Forelimb muscle (tissue), 1 donor: ENCODE measurements at regions not wholly inside any gene's neighbourhood (a gene's known extent, or its start where the extent isn't known, plus 50 kb on each side); places are given as distances from the start of the nearest gene placed in this dataset.

ENCODE experiments used
- DNase-seq: peaks from one replicate; pipeline ENCODE4 v3.0.0-alpha.2; 2013; ENCODE audit warnings: low read depth

DNA sequence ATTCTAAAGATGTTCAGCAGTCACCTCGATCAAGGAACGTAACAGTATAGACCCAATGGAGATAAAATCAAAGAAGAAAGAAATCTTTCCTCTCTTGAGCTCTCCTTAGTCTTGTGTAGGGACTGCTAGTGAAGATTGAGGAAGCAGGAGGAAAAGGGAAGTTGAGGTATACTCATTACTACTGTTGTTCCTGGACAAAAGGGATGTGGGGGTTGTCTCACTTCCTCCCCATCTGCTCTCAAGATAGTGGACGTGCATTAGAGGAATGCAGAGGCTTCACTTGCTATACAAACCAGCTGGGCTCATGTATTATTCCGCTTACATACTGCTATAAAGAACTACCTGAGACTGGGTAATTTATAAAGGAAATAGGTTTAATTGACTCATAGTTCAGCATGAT lies 208.9 kb upstream of the ARHGEF9 start:
- no peak for DNase-seq

DNA sequence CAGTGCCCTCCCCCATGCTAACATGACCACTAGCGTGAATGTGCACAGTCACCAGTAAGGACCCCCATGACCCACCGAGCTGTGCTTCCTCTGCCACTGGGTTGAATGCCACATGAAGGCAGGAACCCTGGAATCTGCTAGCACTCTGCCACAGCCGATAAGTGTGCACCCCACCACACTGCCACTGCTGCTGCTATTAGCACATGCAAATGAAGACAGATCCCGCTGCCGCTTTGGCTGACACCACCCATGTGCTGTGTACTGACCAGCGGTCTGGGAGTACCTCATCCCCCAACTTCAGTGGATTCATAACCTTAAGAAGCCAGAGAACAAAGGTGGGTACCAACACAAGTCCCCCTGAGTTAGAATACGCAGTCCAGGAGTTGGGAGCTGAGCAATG lies 200.9 kb upstream of the ARHGEF9 start:
- no peak for DNase-seq

DNA sequence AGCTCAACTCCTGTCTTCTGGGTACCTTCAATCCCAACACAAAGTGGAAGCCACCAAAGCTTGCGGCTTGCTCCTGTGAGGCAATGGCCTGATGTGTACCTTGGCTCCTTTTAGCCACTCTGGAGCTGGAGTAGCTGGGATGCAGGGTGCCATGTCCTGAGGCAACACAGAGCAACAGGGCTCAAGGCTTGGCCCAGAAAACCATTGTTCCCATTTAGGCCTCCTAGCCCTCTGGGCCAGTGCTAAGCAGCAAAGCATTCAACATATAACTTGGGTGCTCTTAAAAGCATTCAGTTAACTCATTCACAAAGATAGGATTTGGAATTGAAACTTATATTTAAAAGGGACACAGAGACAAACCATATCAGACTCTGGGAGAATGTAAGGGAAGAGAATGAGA lies 194.5 kb upstream of the ARHGEF9 start:
- no peak for DNase-seq

DNA sequence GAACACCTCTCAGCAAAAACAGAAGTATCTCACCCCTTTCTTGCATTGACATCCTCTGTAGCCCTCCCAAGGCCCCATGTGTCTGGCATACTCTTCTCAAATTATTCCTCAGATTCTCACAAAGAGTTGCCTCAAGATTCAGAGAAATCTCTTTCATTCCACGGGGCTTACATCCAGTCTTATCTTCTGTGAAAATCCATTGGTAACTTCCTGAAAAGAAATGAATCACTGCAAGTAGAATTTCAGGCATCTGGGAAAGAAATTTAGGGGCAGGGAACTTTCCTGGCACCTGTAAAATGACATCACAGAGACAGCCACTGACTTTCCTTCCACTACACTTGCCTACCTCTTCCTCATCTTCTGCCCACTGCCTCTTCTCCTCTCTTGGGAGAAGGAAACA lies 182.5 kb upstream of the ARHGEF9 start:
- DNase-seq, result no peak

DNA sequence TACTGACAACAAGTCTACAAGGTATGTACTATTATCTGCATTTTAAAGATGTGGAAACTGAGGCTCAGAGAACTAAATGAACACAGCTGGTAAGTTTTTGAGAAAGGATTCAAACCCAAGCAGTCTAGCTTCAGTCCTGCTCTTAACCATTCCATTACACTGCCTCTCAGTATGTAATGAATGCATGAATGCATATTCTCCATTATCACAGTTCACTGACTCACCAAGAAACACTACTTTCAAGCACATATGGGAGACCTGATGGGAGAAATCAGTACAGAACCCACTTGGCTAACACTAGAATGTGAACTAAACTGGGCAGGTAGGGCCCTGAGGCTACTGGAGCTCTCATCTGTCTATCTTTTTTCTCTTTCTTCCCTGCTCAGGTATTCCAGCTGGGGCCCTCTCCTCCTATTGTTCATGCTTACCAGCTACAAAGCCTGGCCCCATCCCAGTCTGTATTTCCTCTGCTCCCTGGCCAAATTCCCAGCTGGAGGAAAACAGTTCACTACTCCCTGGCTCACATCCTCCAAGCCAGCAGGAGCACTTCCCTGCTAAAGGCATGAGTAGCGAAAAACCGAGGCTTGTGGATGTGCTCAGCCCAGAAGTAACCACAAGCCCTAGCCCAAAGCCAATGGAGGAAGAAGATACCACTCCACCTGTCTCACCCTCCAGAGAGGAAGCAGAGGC lies 178.2 kb upstream of the ARHGEF9 start:
- DNase-seq, result no peak

DNA sequence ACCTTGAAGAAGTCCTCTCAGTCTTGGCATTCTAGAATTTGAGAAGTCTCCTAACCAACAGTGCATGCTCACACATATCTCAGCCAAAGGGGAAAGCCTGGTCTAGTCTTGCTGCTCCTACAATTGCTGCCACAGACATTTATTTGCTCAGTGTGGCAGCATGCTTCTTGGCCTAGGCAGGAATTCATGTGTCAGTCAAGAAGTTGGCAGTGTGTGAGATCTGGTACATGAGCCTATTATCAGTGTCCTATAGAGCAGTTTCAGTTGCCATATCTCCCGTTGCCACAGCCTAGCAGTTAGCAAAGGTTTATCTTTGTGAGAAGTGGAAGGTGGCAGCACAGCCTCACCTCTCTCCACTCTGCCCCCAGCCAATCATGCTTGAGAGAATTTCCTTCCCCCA lies 176.9 kb upstream of the ARHGEF9 start:
- DNase-seq, result no peak

DNA sequence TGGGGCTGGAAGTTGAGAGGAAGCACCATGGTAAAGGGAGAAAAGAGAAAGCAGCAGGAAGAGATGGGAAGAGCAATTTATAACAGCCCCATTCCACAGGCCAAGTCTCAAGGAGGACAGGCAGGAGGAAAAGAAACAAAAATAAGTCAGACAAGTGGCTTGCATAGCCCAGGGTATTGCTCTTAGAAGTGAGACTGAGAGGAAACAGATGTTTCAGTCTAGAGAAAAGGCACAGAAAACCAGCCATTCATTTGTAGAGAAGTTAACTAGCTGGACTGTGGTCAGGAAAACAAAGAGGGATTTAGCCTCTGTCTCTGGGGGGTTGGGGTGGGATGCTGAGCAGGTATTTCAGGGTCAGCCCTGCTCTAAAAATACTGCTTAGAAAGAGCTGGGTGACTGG lies 175.0 kb upstream of the ARHGEF9 start:
- no peak for DNase-seq

DNA sequence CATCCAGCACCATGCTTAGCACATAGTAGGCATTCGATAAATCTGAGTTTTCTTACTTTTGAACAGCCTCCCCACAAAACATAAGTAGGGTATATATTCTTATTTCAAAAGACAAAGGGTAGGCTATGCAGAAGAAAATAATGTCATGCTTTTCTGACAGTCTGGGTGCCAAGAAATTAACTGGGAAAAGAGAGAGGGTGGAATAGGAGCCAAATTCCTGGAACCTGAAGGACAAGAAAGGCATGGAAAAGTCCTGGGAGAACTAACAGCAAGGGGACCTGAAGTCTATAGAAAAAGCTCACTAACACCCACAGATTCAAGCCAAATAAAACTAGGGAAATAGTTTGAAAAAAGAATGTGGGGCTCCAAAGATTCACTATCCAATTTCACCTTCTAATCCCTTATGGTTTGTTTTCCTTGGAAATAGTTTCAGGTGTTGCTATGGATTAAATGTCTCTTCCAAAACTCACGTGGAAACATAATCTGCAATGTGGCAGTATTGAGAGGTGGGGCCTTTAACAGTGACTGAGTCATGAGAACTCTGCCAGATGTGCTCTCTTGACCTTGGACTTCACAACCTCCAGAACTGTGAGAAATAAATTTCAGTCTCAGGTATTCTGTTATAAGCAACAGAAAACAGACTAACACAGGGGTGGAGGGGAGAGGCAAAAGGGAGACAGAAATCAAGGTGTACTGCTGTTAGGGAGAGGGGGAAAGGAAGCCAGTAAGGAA lies 173.3 kb upstream of the ARHGEF9 start:
- DNase-seq, result no peak

DNA sequence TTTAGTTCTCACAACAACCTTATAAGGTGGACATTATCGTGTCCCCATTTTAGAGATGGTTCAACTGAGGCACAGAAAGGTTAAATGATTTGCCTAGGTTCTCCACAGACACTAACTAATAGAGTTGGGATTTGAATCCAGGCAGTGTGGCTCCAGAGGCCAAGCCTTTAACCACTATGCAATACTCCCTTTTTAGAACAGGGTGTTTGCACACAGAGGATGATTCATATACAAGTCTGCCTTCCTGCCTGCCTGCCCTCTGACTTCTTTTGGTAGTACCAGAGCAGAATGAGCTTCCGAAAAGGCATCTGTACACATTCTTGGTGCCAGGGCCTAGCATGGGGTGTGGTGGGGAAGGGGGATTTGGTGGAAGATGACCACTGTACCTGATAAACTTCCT lies 150.8 kb upstream of the ARHGEF9 start:
- no peak for DNase-seq

DNA sequence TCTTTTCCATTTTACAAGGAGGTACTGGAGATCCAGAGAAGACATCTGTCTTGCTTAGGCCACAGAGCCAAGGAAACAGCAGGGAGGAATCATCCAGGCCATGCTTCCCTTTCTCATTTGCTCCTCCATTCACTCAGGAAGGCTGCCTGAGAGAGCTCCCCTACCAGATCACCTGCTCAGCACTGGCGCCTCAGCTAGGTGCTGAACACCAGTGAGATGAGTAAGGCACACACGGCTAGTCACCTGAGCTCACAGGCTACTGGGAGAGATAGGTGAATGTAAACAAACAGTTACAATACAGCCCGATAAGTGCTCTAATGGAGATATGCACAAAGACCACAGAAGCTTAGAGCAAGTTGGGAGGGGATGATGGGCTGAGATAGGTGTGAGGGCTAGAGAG lies 149.8 kb upstream of the ARHGEF9 start:
- DNase-seq, result no peak

DNA sequence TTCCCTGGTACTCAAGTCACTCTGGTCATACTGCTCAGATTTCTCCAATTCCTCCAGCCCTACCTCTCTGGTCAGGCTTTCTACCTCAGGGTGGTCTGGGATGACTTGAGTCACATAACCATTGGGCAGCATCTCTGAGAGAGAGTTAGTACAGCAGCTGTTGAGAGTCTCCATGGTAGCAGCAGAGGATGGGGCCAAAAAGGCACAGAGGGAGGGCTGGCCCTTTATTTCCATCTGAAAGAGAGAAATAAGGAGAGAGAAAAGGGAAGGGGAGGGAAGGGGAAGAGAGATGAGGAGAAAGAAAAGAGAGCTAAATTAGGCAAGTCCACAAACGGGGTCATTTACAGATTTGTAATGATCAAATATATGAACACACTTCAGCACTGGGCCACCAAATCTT lies 149.1 kb upstream of the ARHGEF9 start:
- no peak for DNase-seq

DNA sequence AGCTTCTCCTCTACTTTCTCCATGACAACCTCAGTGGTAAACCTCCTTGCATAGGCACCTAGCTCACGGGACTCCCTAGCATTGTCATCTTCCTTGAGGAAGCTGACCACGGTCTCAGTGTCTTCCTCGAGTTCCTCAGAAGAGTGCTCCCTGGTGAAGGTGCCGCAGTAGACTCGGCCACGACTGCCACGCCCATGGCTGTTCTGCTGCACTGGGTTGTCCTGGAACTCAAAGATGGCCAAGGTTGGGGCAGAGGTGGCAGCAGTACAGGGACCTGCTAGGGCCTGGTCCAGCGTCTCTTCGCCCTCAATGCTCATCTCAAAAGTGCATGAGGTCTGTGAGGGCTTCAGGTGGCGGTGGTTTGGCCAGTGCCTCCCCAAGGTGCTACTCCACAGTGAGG lies 147.9 kb upstream of the ARHGEF9 start:
- DNase-seq, result no peak

DNA sequence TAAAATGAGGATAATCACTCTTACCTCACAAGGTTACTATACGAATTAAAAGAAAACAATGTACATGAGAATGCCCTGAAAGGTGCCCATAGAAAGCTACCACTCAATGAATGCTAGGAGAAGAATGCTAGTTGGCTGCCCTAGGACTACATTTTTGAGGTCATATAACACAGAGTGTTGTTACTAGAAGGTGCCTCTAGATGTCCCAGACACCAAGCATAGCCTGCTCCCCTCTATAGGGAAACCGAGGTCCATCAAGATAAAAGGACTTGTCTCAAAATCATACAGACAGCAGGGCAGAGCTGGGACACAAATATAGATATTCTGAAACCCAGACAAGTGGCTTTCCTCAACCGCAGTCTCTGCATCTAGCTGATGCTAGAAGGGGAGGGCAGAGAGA lies 147.0 kb upstream of the ARHGEF9 start:
- DNase-seq, result no peak

DNA sequence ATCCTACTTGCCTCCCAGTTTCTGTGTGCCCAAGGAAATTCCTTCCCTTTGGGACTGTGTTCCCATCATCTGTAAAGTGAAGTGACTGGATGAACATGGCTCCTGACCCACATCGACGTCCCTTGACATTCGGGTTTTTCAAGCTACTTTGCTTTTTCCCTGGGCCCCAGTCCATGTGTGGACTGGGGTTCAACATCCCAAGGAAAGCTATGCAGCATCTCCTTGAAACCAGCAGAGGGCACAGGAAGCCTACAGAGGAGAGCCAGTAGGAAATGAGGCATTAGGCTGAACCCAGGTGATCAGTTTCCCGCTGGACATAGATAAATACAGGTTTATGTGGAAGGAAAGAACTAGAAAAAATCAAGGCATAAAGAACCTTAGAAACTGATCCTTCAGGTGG lies 145.1 kb upstream of the ARHGEF9 start:
- DNase-seq, result no peak

DNA sequence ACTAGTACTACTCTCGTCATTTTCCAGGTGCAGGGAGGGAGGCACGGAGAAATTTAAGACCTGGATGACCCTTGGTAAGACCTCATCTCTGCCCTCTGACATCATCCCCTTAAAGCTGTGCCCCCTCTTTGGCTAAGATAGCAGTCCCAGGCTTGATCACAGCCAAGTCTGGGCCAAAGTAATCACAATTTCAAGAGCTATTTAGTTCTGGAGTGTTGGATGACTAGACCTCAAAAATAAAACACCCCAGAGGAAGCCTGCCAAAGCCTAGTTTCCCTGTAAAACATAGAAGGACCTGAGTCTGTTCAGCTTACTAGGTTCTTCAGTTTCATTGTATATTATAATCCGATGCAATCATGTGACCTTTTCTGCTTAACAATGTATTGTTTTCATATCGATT lies 144.6 kb upstream of the ARHGEF9 start:
- DNase-seq, result no peak

DNA sequence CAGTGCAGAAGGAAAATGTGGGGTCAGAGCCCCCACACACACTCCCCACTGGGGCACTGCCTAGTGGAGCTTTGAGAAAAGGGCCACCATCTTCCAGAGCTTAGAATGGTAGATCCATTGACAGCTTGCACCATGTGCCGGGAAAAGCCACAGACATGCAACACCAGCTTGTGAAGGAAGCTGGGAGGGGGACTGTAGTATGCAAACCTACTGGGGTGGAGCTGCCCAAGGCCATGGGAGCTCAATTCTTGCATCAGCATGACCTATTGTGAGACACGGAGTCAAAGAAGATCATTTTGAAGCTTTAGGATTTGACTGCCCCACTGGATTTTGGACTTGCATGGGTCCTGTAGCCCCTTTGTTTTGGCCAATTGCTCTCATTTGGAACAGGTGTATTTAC lies 142.8 kb upstream of the ARHGEF9 start:
- DNase-seq, result no peak

DNA sequence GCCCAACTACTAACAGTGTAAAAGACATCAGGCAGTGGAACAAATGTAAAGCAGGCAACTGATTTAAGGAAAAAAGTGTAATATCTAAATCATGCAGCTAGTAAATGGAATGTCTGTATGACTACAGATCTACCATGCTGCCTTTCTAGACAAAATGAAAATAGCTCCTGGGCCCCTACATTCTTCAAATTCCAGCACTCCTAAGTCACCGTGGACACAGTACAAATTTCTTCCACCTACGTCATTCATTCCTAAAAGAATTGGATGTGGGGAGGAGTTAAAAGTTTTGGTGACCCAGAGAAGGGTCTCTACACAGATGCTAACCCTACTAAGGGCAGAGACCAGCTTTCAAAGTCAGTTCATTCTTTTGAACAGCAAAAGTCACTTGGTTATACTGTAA lies 137.2 kb upstream of the ARHGEF9 start:
- DNase-seq, result no peak

DNA sequence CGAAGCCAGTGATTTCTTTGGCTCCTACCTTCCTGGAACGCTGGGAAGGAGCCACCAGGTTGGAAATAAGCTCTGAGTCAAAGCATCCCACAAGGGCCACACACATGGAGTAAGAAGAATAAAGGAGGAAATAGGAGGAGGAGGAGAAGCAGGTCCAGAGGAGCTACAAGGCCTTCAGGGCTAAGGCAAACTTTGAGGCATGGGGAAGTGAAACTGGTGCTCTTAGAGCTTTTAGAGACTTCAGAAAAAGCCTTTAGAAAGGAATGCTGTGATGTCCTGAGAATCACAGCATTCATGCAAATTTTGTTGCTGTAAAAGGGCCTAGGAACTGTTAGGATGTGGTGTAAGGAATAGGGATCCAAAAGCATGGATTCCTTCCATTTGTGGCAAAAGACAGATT lies 135.9 kb upstream of the ARHGEF9 start:
- no peak for DNase-seq

DNA sequence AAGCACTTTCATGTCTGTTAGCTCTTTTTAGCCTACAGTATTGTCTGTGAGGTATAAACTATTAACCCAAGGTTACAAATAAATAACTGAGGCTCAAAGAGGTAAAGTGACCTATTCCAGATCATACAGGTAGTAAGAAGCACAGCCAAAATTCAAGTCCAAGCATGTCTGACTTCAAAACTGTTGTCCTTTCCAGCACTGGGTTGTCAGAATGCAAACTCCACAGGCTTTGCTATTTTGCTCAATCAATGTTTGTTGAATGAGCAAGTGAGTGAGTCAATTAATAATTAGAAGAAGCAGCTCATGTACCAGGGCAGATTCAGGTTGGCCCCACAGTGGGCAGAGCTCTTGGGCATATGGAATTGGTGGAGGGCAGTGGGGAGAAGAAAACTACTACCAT lies 134.1 kb upstream of the ARHGEF9 start:
- DNase-seq, result no peak

DNA sequence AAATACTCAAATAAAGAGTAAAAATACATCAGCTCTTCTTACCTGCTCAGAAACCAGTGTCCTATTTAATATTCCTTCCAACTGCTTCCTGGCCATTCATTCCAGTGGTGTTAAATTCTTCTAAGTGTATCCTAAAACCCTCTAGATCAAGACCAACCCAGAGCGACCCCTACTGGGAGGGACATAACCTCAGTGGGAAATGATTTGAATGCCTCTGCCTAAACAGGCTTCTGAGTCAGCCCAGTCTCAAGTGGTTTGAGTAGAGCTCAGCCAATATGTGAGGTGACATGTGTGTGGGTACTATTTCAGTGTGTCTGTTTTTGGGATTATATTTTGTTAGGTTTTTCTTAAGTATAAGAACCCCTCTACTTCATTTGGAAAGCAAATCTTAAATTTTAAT lies 133.6 kb upstream of the ARHGEF9 start:
- no peak for DNase-seq

DNA sequence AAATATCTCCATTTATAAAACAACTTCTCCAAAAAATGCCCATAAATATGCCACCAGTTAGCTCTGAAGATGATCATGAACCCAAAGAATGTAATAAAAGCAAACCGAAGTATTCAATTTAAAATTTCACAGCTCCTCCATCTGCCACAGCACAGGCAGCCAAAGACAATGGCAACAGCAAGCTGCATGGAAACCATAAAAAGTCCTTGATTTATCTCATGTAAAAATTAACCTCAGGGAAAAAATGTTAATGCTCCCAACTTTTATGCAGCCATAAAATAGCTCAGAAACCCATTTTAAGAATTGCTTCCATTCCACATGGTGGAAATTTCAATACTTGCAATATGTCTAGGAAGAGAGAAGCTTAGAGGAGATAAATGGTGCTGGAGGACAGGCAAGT lies 132.3 kb upstream of the ARHGEF9 start:
- no peak for DNase-seq

DNA sequence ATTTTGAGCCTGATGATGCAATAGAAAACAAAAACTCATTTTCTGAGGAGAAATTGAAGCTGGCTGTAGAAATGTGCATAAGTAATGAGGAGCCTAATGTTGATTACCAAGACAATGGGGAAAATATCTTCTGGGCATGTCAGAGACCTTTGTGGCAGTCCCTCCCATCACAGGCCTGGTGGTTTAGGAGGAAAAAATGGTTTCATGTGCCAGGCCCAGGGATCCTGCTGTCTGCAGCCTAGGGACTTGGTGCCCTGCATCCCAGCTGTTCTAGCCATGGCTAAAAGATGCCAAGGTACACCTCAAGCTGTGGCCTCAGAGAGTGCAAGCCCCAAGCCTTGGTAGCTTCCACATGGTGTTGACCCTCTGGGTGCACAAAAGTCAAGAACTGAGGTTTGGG lies 128.7 kb upstream of the ARHGEF9 start:
- no peak for DNase-seq

DNA sequence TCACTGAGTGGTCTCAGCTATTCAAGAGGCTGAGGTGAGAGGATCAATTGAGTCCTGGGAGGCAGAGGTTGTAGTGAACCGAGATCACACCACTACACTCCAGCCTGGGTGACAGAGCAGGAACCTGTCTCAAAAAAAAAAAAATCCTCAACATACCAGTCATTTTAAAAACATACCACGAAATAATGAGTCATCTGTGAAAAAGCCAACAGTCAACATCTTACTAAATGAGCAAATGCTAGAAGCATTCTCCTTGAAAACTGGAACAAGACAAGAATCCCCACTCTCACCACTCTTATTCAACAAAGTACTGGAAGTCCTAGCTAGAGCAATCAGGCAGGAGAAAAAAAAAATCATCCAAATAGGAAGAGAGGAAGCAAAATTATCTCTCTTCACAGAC lies 104.0 kb upstream of the ARHGEF9 start:
- DNase-seq, result no peak
